GM10266 (cell line): ENCODE measurements at regions not wholly inside any gene's neighbourhood (a gene's known extent, or its start where the extent isn't known, plus 50 kb on each side); places are given as distances from the start of the nearest gene placed in this dataset.

Experiments used
- DNase-seq: peaks from one replicate; pipeline ENCODE4 v3.0.0; 2012; ENCODE audit errors: extremely low spot score
- CTCF ChIP-seq: IDR thresholded peaks from 2 replicates; pipeline ENCODE4 v1.5.1; 2012; ENCODE audit warnings: mild to moderate bottlenecking, low read depth; ENCODE audit not compliant: control insufficient read depth, insufficient read depth; ENCODE audit errors: missing control alignments

- no peak for DNase-seq
- no peak for TF ChIP-seq CTCF
Measured at GRCh38 chr2:147578529-147578928, 266.3 kb upstream of the ACVR2A start.

- TF ChIP-seq CTCF: no peak
- DNase-seq: no peak
Measured at GRCh38 chr2:147577998-147578380, 266.8 kb upstream of the ACVR2A start.

- TF ChIP-seq CTCF: no peak
- no peak for DNase-seq
Measured at GRCh38 chr2:147577323-147577997, 267.4 kb upstream of the ACVR2A start.

GRCh38 chr2:147575106-147575505, 269.7 kb upstream of the ACVR2A start:
- TF ChIP-seq CTCF: no peak
- no peak for DNase-seq

- DNase-seq: no peak
- TF ChIP-seq CTCF: no peak
Measured at GRCh38 chr2:147572622-147573021, 272.2 kb upstream of the ACVR2A start.

GRCh38 chr2:147569426-147569825, 275.4 kb upstream of the ACVR2A start:
- no peak for DNase-seq
- no peak for TF ChIP-seq CTCF

GRCh38 chr2:147568109-147568508, 276.7 kb upstream of the ACVR2A start:
- no peak for TF ChIP-seq CTCF
- DNase-seq: no peak
